RWPE1 (cell line): ENCODE measurements at regions not wholly inside any gene's neighbourhood (a gene's known extent, or its start where the extent isn't known, plus 50 kb on each side); places are given as distances from the start of the nearest gene placed in this dataset.

Source experiments
- CTCF ChIA-PET: fragments of 350-600 bp; sonication (Branson Sonifier 250); formaldehyde crosslinking; extraction: SDS; loops from one replicate; lab custom pipeline; 2021; lab: Yijun Ruan, JAX
- POLR2A ChIA-PET: fragments of 400-600 bp; formaldehyde crosslinking; extraction: SDS; loops from one replicate; lab custom pipeline; 2020; ENCODE audit warnings: antibody characterized with exemption; ENCODE audit not compliant: low non-redundant PET; lab: Yijun Ruan, JAX
- DNase-seq: peaks from one replicate; pipeline ENCODE4 v3.0.0; 2012; ENCODE audit warnings: low spot score
- H3K27ac ChIP-seq: fragments of 450-650 bp; 2 replicates; pipeline ENCODE4 v1.5.1; 2017
- TF ChIP-seq, protein P1 (sequence below): fragments of 450-650 bp; conservative IDR thresholded peaks from 2 replicates; pipeline ENCODE4 v1.5.1; 2017; ENCODE audit warnings: low read depth, mild to moderate bottlenecking

DNA sequence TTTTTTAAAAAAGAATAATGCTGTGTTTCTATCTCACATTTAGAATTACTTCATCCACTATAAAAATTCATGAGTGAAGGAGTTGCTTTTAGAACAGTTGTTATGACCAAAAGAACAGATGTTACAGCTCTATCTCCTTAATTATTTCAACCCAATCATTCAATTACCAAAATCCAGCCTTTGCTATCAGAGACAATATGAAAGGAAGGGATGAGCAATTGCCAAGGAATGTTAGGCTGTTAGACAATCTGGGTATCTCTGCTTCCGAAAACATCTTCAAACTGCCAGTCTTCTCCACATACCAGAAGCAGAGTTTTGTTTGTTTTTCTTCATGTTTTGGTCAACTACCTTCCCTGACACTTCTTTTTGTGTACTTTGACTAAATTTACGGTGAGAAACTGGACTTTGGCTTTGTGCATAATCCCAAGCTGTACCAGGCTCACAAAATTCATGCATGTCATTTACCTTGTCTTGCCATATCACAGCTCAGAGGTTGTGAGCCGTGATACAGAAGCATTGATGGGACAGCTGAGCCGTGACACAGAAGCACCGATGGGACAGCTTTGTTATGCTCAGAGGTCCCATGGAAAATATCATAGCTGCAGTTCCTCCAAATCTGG is 405.5 kb downstream of the KIF4B start:
- POLR2A ChIA-PET: no interaction called here
- CTCF ChIA-PET: no interaction called here
- H3K27ac ChIP-seq: no peak overlapping the region
- TF ChIP-seq, protein P1, sequence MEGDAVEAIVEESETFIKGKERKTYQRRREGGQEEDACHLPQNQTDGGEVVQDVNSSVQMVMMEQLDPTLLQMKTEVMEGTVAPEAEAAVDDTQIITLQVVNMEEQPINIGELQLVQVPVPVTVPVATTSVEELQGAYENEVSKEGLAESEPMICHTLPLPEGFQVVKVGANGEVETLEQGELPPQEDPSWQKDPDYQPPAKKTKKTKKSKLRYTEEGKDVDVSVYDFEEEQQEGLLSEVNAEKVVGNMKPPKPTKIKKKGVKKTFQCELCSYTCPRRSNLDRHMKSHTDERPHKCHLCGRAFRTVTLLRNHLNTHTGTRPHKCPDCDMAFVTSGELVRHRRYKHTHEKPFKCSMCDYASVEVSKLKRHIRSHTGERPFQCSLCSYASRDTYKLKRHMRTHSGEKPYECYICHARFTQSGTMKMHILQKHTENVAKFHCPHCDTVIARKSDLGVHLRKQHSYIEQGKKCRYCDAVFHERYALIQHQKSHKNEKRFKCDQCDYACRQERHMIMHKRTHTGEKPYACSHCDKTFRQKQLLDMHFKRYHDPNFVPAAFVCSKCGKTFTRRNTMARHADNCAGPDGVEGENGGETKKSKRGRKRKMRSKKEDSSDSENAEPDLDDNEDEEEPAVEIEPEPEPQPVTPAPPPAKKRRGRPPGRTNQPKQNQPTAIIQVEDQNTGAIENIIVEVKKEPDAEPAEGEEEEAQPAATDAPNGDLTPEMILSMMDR: no peak
- no peak for DNase-seq

GRCh38 chr5:155430192-155430591 is 416.6 kb downstream of the KIF4B start:
- no peak overlapping the region for H3K27ac ChIP-seq
- POLR2A ChIA-PET: no interaction called here
- DNase-seq: no peak
- CTCF ChIA-PET: no interaction called here
- TF ChIP-seq, protein P1: no peak

DNA sequence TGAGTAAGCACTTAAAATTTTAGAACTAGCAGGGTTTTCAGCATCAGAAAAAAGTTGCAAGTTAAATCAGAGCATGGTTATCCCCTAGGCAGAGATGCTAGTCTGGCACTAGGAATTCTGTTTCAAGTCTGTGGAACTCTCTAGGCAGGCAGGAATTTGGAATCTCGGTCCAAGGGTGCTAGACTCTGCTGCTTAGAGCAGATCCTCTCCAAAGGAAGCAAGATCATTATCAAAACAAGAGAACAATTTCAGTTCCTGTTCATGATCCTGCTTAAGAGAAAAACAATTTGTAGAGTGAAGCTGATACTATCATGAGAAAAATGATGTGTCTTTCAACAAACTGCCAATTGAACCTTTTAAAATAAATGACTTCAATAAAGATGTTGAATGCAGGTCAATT is 420.7 kb downstream of the KIF4B start:
- no peak for DNase-seq
- no peak overlapping the region for H3K27ac ChIP-seq
- ChIA-PET POLR2A (no interaction called here), CTCF (no interaction called here)
- TF ChIP-seq, protein P1: no peak

DNA sequence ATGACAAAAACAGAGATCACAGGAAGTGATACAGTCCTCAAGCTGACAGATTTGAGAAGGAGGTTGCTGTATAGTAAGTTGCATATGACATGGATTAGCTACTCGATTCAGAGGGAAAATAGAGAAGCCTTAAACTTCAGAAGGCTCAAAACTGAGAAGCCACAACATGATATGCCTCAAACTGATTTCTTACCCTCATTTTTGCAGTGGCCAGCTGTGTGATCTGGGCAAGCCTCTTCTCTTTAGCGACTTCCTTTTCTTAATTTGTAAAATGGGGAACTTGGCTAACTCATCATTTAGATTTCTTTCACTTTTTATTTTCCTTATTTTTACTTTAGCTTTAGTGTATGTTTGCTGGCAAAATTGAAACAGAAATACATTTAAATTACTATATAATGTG is 421.1 kb downstream of the KIF4B start:
- POLR2A ChIA-PET: no interaction called here
- DNase-seq: no peak
- TF ChIP-seq, protein P1: no peak
- H3K27ac ChIP-seq: no peak overlapping the region
- CTCF ChIA-PET: no interaction called here

- TF ChIP-seq, protein P1: no peak
- DNase-seq: no peak
- ChIA-PET CTCF (interaction anchor here (0.5 to 0.6 kb wide), 2 partner anchors 290 to 513 kb away, joined by 3 read pairs; no protein-coding TSS in a partner anchor), POLR2A (no interaction called here)
- H3K27ac ChIP-seq: no peak overlapping the region
These were observed 428.3 kb downstream of the KIF4B start for GRCh38 chr5:155441849-155442248.

GRCh38 chr5:155451106-155451505 is 437.6 kb downstream of the KIF4B start:
- no peak overlapping the region for H3K27ac ChIP-seq
- TF ChIP-seq, protein P1: no peak
- DNase-seq: no peak
- POLR2A ChIA-PET: no interaction called here
- CTCF ChIA-PET: interaction anchor here (0.5 kb wide), 1 partner anchor 1698 kb away, joined by 3 read pairs; no protein-coding TSS in a partner anchor
